ENCODE measurements at regions not wholly inside any gene's neighbourhood (a gene's known extent, or its start where the extent isn't known, plus 50 kb on each side); places are given as distances from the start of the nearest gene placed in this dataset.
"Not testable (repeated sequence)": the region's sequence is repeated elsewhere in the genome, so short reads cannot be mapped to it uniquely, and the experiment has no call there.

- no peak for DNase-seq
- intact Hi-C loops (cut with DNase I): no loop called here
Observed at GRCh38 chr20:4324611-4325243, 75.6 kb upstream of the ADRA1D start.

GRCh38 chr20:4322499-4322898 lies 73.4 kb upstream of the ADRA1D start:
- intact Hi-C loops (cut with DNase I): no loop called here
- DNase-seq: no peak

GRCh38 chr20:4320291-4320690 lies 71.2 kb upstream of the ADRA1D start:
- intact Hi-C loops (cut with DNase I): no loop called here
- DNase-seq: no peak

- intact Hi-C loops (cut with DNase I): no loop called here
- DNase-seq: no peak
Observed at GRCh38 chr20:4318891-4319290, 69.8 kb upstream of the ADRA1D start.

- intact Hi-C loops (cut with DNase I): not testable (repeated sequence)
Observed at GRCh38 chr20:4310616-4311015, 61.5 kb upstream of the ADRA1D start.

GRCh38 chr20:4306206-4306605 lies 57.1 kb upstream of the ADRA1D start:
- intact Hi-C loops (cut with DNase I): no loop called here
- DNase-seq: peak in 3 of 10 donors; percentile 15 to 20 (median 17)

More at GRCh38 chr20:4310616-4311015, 61.5 kb upstream of the ADRA1D start:
- not testable (repeated sequence) for DNase-seq

GRCh38 chr20:4305091-4305490 lies 56.0 kb upstream of the ADRA1D start:
- no peak for DNase-seq

GRCh38 chr20:4304601-4305000 lies 55.5 kb upstream of the ADRA1D start:
- intact Hi-C loops (cut with DNase I): no loop called here
- peak in 7 of 10 donors; percentile 11 to 89 (median 47) for DNase-seq

More at GRCh38 chr20:4305091-4305490, 56.0 kb upstream of the ADRA1D start:
- intact Hi-C loops (cut with DNase I): no loop called here

GRCh38 chr20:4303136-4303535 lies 54.0 kb upstream of the ADRA1D start:
- intact Hi-C loops (cut with DNase I): no loop called here
- DNase-seq: no peak

- DNase-seq: no peak
- intact Hi-C loops (cut with DNase I): no loop called here
Observed at GRCh38 chr20:4300921-4301320, 51.8 kb upstream of the ADRA1D start.

GRCh38 chr20:4300401-4300800 lies 51.3 kb upstream of the ADRA1D start:
- DNase-seq: no peak
- intact Hi-C loops (cut with DNase I): no loop called here

GRCh38 chr20:4299773-4300172 lies 50.7 kb upstream of the ADRA1D start:
- DNase-seq: no peak
- intact Hi-C loops (cut with DNase I): no loop called here

GRCh38 chr20:4299216-4299615 lies 50.1 kb upstream of the ADRA1D start:
- no peak for DNase-seq
- intact Hi-C loops (cut with DNase I): no loop called here

Data from posterior cingulate gyrus (tissue), 11 donors.